ENCODE measurements at regions not wholly inside any gene's neighbourhood (a gene's known extent, or its start where the extent isn't known, plus 50 kb on each side); places are given as distances from the start of the nearest gene placed in this dataset.
A peak's percentile ranks its signal among the peaks of the same experiment; 100 is the strongest.
"Not testable (repeated sequence)": the region's sequence is repeated elsewhere in the genome, so short reads cannot be mapped to it uniquely, and the experiment has no call there.

DNA sequence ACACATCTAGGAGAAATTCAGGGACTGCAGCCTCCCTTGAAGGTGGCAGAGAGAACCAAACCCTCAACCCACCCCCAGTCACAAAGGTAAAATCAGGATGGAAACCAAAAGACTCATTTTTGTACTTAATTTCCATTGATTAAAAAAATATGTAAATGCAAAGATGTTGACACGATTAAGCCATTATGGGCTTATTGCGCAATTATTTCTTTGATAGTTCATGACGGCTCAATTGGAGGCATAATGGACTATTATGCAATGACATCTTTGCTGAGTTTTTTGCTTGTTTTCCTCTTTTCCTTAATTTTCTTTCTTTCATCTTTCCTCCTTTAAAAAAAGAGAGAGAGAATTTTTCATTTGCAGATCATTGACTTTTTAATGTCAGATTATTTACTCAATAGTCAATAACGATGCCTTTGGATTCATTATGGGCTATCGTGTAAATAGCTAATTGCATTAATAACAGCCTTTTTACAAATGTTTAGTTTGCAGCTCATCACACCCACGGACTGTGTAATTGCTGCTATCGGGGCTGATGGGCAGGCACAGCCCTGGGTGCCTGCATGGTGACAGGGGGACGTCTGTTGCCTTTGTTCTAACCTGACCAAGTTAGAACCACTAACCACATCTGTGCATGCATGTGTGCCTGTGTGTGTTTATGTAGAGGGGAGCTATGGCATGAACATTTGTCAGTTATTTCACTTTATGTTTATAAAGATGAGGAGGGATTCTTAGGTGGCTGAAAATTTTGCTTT is 482.4 kb upstream of the TSHZ3 start:
- no peak for DNase-seq
- intact Hi-C loops (cut with DNase I), result no loop called here

DNA sequence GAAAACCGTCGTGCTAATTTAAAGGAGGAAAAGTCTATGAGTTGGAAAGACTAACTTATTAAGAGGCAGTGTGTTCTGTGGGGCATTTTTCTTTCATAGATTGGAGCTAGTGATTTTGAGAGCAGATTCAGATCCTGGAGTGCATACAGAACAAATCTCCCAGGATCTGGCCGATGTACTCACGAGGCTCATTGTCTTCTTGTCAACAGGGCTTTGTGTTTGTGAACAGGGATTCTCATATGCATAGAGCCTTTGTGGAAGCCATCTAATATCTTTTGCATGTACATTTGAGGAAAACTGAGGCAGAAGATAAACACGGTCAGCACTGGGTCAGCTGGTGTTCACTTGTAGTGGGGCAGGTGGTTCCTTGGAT is 482.9 kb upstream of the TSHZ3 start:
- DNase-seq, result no peak
- intact Hi-C loops (cut with DNase I), result no loop called here

DNA sequence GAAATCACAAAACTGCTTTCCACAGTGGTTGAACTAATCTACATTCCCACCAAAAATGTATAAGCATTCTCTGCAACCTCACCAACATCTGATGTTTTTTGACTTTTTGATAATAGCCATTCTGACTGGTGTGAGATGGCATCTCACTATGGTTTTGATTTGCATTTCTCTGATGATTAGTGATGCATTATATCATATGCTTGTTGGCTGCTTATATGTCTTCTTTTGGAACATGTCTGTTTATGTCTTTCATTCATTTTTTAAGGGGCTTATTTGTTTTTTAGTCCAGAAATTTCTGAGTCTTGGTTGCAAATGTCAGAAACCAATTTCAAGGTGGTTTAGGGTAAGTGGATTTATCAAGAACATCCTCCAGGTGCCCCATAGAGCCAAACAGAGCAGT is 484.8 kb upstream of the TSHZ3 start:
- intact Hi-C loops (cut with DNase I), result no loop called here
- no peak for DNase-seq

DNA sequence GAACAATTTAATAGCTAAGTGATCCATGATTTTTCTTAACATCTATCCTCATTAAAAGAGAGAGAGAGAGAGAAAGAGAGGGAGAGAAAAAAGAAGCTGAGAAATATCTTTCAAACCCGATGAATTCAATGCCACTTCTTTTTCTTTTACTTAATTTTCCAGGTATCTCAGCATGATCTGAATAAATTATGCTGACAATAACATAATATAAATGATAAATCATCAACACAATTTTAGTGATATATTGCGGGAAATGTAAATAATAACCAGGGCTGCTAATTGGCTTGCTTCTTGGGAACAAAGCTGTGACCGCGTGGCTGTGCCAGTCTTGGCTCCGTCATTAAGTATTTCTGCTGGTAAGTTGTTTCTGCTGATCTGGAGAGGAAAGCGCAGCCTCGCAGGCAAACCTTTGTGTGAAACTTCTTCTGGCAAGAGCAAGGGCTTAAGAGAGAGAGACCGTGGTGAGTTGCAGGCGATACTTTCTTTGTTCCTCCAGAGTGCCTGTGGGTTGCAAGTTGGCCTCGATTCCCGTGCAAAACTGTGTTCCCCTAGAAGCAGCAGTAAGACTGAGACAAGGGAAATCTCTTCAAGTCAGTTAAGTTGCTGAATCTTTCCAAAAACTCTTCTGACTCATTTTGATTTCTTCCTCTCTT is 489.1 kb upstream of the TSHZ3 start:
- intact Hi-C loops (cut with DNase I), result no loop called here

DNA sequence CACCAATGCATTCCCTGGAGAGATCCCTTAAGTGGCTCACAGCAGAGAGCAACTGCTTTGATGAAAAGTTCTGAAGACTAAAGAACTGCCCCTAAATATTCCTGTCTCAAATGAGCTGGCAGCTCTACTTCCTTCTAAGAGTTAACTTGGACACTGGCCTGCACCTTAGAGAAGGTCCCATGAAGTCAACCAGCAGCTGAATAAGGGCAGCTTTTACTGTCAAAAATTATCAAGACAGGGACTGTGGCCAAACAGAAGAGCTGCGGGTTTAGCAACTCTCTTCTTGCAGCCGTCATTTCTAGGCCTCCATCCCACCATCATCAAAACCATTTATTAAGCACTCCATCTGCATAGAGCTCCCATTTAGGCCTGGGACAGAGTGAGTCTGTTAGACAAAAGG is 491.1 kb upstream of the TSHZ3 start:
- no peak for DNase-seq
- intact Hi-C loops (cut with DNase I), result no loop called here

More for the DNA sequence above, 489.1 kb upstream of the TSHZ3 start:
- peak in 9 of 10 donors; percentile 15 to 89 (median 48) for DNase-seq

DNA sequence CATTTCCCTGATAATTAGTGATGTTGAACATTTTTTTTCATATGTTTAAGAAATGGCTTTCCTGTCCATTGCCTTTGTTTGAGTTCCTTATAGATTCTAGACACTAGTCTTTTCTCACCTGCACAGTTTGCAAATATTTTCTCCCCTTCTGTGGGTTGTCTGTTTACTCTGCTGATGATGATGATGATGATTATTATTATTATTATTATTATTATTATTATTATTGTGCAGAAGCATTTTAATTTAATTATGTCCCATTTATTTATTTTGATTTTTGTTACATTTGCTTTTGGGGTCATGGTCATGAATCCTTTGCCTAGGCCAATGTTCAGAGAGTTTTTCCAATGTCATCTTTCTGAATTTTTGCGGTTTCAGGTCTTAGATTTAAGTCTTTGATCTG is 492.5 kb upstream of the TSHZ3 start:
- DNase-seq, result no peak
- intact Hi-C loops (cut with DNase I), result no loop called here

DNA sequence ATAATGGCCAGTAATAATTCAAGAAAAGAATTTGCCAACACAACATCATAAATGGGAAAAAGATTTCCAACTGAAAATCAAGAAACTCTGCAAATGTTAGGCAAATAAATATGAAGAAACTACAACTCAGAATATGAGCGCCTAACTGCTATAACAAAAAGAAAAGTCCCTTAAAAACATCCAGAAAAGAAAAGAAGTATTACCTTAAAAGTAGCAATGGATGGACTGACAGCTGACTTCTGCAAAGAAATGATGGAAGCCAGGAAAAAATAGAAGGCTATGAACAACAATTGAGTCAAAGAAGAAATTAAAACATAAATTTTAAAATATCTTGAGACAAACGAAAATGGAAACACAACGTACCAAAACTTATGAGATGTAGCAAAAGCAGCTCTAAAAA is 482.3 kb upstream of the ZNF507 start:
- DNase-seq, result no peak
- intact Hi-C loops (cut with DNase I), result no loop called here

DNA sequence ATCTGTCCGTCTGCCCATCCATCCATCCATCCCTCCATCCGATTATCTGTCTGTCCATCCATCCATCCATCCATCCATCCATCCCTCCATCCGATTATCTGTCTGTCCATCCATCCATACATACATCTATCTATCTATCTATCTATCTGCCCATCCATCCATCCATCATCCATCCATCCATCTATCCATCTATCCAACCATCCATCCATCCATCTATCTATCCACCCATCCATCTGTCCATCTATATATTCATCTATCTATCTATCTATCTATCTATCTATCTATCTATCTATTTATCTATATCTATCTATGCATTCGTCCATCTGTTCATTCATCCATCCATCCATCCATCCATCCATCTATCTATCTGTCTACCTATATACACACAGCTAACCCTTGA is 471.1 kb upstream of the ZNF507 start:
- intact Hi-C loops (cut with DNase I), result no loop called here
- DNase-seq, result no peak

DNA sequence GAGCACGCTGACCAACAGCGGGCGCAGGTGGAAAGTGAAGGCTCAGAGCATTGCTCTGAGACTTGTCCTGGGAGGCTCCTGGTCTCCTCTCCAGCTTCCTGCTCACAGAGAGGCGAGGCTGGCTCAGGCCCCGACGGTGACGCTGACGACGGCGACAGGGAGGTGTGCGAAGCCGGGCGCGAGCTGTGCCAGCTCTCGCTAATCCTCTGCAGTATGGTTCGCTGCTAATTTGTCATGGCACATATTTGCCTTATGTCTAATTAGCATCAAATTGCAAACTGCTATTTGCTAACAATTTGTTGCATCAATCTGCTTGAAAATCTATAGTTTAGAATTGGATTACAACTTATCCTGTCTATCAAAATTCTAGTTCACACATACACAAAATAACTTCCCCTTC is 469.8 kb upstream of the ZNF507 start:
- intact Hi-C loops (cut with DNase I), result no loop called here
- DNase-seq, result peak in 1 of 10 donors; percentile 78

DNA sequence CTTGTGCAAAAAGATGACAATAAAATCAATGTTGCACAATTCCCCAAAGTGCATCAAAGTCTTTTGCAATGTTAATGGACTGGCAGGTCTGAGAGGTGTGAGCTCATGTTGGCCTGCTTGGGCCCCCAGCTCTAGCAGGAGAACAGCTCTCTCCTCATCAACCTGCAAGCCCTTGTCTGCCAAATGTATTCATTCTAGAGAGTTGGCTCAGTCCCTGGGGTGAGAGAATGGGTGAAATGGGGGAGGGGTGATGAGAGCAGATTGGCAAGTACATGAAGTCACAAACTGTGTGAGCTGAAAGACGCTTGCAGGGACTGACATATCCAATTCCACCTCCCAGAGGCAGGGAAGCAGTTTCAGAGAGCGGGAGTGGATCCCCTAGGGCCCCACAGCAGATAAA is 465.1 kb upstream of the ZNF507 start:
- intact Hi-C loops (cut with DNase I), result no loop called here
- no peak for DNase-seq

DNA sequence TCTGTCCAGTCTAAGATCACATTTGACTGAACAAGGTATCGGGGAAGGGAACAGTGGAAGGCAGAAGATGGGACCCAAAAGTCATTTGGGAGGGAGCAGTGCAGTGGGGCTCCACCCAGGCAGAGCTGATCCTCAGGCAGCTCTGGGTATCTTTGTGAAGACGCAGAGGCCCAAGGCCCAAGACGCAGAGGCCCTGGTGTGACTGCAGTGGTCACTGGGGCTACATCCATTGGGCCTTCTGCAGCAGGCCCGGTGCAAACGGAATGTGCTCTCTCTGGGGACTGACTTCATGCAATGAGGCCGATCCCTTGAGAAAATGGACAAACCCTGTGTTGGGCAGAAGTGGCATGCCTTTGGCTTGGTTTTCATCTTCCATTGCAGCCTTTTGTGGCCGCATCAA is 463.4 kb upstream of the ZNF507 start:
- no peak for DNase-seq

DNA sequence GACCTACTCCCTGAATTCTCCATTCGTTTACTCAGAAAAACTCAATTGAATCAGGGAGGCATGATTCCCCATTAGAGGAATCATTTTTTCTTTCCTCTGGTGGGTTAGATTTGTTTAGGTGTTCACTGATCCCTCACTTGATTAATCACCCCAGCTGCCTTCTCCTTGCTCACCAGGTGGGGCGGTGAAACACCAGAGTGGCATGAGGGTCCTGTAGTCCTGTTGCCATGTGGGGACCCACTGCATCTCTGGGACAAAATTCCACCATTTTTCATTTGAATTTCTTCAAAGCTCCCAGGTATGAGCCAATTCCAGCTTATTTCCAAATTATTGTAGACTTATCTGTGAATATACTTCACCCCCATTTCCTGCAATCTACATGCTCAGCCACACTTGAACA is 462.7 kb upstream of the ZNF507 start:
- intact Hi-C loops (cut with DNase I), result no loop called here
- DNase-seq, result no peak

More for the DNA sequence above, 463.4 kb upstream of the ZNF507 start:
- intact Hi-C loops (cut with DNase I), result no loop called here

DNA sequence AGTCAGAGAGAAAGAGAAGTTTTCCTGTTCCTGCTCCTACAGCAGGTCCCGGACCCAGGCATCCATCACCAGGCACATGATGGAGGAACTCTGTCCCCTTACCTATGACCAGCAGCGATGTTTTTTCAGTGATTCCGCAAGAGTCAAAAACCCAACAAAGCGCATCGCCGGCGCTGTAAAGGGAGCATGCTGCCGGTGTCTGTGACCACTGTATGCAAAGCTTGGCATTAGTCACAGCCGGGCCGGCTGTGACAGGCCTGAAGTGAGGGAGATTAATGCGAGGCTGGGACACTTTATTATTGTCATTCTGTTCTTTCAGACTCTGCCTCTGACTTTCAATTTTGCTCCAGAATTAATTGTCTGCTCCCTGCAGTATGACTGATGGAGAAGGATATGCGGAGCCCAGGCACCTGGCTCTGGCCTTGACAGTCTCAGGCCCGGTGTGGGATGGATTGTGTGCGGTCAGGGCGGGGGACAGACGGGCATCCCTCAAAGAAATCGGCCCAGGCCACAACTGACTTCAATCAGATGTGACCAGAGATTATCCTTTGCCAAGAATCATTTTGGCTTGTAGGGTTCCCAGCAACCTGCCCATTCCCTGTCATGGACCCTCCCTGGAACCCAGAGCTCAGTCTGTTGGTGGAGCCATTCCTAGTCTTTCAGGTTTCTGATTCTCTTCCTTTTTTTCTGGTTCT is 462.0 kb upstream of the ZNF507 start:
- peak in 1 of 10 donors; percentile 70 for DNase-seq
- intact Hi-C loops (cut with DNase I), result no loop called here

DNA sequence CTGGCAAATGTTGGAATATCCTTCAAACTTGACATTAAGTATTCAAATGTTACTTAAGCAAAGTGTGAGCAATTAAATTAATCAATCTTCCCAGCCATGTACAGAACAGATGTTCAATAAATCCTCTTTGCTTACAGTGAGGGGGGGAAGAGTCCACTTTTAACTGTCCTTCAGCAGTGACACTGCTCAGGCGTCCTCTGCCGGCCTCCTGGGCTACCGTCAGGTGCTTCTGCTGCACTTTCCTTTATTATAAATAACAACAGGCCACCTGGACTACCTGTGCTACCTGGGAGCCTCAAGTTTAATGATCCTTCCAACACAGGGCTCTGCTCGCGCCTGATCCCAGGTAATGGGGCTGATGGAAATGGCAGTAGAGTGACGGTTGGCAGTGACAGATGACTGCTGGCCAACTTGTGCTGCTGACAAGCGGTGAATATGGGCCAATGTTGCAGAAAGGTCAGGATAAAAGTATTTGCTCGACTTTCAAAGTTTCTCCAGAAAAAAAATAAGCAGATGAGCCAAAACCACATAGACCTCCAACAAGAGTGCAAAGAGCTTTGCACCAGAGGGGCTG is 460.0 kb upstream of the ZNF507 start:
- intact Hi-C loops (cut with DNase I), result no loop called here
- DNase-seq, result no peak

DNA sequence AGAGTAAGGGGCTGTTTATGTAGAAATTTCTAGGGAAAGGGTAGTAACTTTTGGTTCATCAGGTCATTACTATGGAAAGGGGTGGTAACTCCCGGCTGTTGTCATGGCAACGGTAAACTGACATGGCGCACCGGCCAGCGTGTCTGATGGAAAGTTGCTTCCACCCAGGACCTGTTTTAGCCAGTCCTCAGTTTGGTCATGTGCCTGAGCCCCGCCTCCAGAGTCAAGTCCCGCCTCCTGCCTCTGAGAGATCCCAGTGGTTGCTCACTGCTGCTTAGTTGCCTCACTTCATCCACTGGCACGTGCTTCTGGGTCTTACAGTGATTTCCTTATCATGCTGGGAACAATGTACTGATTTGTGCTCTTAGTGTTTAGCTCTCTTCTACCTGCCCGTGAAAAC is 455.2 kb upstream of the ZNF507 start:
- DNase-seq, result no peak
- intact Hi-C loops (cut with DNase I), result no loop called here

DNA sequence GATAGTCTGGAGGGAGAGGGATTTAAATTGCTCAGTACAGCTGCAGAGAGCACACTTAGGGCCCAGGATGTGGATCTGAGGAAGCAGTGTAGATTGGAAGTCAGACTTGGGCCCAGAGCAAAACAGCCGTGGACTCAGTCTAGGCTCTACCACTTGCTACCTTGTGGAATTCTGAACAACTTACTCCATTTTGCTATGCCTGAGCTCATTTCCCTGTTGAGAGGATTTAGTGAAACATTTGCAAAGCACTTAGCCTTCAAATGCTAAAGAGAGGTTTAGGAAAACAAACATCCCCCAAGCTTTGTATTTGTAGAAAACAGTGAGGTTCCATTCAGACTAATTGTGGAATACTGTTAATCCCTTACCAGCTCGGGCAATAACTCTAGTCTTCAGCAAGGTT is 453.4 kb upstream of the ZNF507 start:
- intact Hi-C loops (cut with DNase I), result no loop called here
- DNase-seq, result no peak

DNA sequence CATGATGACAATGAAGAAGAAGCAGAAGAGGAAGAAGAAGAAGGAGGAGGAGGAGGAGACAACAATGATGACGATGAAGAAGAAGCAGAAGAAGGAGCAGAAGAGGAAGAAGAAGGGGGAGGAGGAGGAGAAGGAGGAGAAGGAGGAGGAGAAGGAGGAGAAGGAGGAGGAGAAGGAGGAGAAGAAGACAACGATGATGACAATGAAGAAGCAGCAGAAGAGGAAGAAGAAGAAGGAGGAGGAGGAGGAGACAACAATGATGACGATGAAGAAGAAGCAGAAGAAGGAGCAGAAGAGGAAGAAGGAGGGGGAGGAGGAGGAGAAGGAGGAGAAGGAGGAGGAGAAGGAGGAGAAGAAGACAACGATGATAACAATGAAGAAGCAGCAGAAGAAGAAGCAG is 451.9 kb upstream of the ZNF507 start:
- intact Hi-C loops (cut with DNase I); DNase-seq: not testable (repeated sequence)

DNA sequence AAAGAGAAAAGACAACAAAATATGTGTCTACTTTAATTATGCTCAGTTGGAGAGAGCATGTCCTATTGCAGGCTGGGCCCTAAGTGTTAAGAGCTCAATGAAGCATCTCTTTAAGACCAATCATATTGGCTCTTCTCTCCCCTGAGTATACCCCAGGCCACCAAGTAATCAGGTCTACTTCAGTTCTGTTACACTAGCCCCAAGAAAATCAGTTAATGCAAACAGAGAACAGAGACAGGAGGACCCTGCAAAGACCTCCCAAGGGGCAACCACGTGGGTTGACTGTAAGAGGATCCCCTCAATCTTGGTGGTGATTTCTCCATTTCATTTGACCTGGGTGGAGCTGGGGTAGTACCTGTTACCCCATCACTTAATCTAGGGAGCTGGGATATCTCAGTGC is 451.0 kb upstream of the ZNF507 start:
- no peak for DNase-seq
- intact Hi-C loops (cut with DNase I), result no loop called here

DNA sequence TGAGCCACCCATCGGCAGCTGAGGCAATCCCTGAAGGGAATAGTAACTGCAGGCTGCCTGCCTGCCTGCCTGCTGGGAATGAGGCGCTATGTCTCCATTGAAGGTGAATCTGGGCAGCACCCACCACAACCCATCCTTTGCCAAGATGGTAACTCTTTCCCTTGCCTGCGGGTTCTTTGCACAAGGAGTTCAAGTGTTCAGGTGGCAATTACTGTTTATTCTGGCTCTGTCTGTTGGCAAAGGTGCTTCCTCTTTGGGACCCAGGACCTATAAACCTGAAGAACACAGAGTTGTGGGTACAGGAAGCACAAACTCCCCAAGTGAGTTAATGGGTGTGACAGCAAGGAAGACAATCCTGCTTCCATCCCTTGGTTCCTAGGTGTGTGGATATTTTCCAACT is 448.1 kb upstream of the ZNF507 start:
- no peak for DNase-seq
- intact Hi-C loops (cut with DNase I), result no loop called here

DNA sequence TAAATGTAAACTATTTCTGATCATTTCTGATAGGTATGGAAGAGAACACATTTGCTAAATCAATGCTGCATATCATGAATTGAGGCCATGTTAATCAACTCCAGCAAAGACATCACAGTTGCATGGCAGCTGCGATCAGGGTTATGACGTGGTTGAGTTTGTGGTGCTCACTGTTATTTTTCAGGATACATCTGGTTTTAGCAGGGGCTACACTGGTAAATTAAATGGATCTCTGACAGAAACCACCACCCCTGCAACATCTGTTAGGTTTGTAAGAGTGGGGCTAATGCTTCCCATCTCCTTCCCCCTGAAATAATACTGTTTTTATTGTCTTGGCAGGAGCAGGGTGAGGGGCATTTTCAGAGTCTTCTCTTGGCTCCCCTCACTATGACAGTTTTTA is 444.4 kb upstream of the ZNF507 start:
- DNase-seq, result no peak
- intact Hi-C loops (cut with DNase I), result no loop called here

DNA sequence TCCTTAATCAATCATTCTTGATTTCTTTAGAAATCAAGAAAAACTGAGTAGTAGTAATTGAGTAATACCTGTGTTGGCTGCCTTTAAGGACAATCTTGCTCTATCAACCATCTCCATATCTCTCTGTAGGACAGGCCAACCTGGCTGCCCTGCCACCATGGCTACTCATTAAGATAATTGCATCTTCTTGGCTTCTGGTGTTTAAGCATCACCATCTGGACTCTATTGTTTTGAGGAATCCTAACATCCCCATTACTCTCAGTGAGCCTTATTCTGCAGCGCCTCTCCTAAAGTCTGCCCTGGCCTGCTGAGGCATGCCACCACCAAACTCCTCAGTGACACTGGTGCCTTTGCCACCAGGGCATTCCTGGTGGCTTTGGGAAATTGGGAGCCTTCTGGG is 442.6 kb upstream of the ZNF507 start:
- no peak for DNase-seq

DNA sequence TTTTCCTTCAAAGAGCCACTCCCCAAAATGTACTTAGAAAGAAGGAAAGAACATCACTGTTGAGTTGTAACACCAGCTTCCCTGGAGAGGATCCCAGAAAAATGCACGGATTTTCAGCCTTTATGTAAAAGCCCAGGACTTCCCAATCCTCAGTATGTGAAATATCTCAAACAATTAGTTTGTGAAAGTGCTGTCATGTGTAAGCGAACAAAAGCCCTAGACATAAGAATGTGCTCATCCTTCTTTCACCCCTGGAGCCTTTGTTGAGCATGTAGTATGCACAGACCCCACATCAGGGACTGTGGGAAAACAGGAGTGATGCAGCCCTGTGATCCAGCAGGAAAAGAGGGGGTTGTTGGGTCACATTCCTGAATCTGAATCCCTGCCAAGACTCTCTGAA is 441.4 kb upstream of the ZNF507 start:
- intact Hi-C loops (cut with DNase I), result no loop called here
- DNase-seq, result no peak

More for the DNA sequence above, 442.6 kb upstream of the ZNF507 start:
- intact Hi-C loops (cut with DNase I), result no loop called here

Data from posterior cingulate gyrus (tissue), 11 donors.